ENCODE measurements at regions not wholly inside any gene's neighbourhood (a gene's known extent, or its start where the extent isn't known, plus 50 kb on each side); places are given as distances from the start of the nearest gene placed in this dataset.

- H3K4me2 ChIP-seq (ENCODE audit: low read length) = no peak overlapping the region
- peaks cover 15% of the 10 kb centered on the region for H3K79me2 ChIP-seq
- no peak overlapping the region for H3K4me3 ChIP-seq (ENCODE audit: low read depth, low read length)
- no peak overlapping the region for H3K9ac ChIP-seq
- peaks cover 2% of the 10 kb centered on the region for H3K9me3 ChIP-seq (ENCODE audit: control insufficient read depth, low read length)
- H3K27ac ChIP-seq = peak overlapping the region; percentile 45
- H3K36me3 ChIP-seq (ENCODE audit: control insufficient read depth, insufficient read depth, low read length) = no peaks in the 10 kb centered on the region
- TF ChIP-seq CTCF (IDR thresholded peaks at IDR 0.05) = no peak
- no peak overlapping the region for H2AFZ ChIP-seq
- peaks cover 16% of the 10 kb centered on the region for H3K4me1 ChIP-seq
- no peaks in the 10 kb centered on the region for H3K27me3 ChIP-seq (ENCODE audit: control insufficient read depth, insufficient read depth, low read length)
Measured at GRCh38 chr14:89603938-89604480, 187.0 kb upstream of the FOXN3 start.

GRCh38 chr14:89600950-89601826, 184.2 kb upstream of the FOXN3 start:
- H3K4me1 ChIP-seq = peaks cover 16% of the 10 kb centered on the region
- no peak overlapping the region for H2AFZ ChIP-seq
- H3K79me2 ChIP-seq = peaks cover 5% of the 10 kb centered on the region
- H3K27me3 ChIP-seq (ENCODE audit: control insufficient read depth, insufficient read depth, low read length) = no peaks in the 10 kb centered on the region
- H3K36me3 ChIP-seq (ENCODE audit: control insufficient read depth, insufficient read depth, low read length) = no peaks in the 10 kb centered on the region
- H3K9ac ChIP-seq = no peak overlapping the region
- peaks cover 6% of the 10 kb centered on the region for H3K9me3 ChIP-seq (ENCODE audit: control insufficient read depth, low read length)
- H3K4me2 ChIP-seq (ENCODE audit: low read length) = peak overlapping the region; percentile 18
- TF ChIP-seq CTCF (IDR thresholded peaks at IDR 0.05) = no peak
- no peak overlapping the region for H3K4me3 ChIP-seq (ENCODE audit: low read depth, low read length)
- peak overlapping the region; percentile 26 for H3K27ac ChIP-seq

- H3K9ac ChIP-seq = no peak overlapping the region
- no peaks in the 10 kb centered on the region for H3K36me3 ChIP-seq (ENCODE audit: control insufficient read depth, insufficient read depth, low read length)
- no peak overlapping the region for H2AFZ ChIP-seq
- H3K79me2 ChIP-seq = peaks cover 3% of the 10 kb centered on the region
- no peaks in the 10 kb centered on the region for H3K27me3 ChIP-seq (ENCODE audit: control insufficient read depth, insufficient read depth, low read length)
- peak overlapping the region; percentile 26 for H3K27ac ChIP-seq
- H3K4me1 ChIP-seq = peaks cover 16% of the 10 kb centered on the region
- no peak for TF ChIP-seq CTCF (IDR thresholded peaks at IDR 0.05)
- no peak overlapping the region for H3K4me3 ChIP-seq (ENCODE audit: low read depth, low read length)
- H3K9me3 ChIP-seq (ENCODE audit: control insufficient read depth, low read length) = peaks cover 6% of the 10 kb centered on the region
- no peak overlapping the region for H3K4me2 ChIP-seq (ENCODE audit: low read length)
Measured at GRCh38 chr14:89600029-89600428, 183.0 kb upstream of the FOXN3 start.

- no peak overlapping the region for H3K4me3 ChIP-seq (ENCODE audit: low read depth, low read length)
- no peaks in the 10 kb centered on the region for H3K27me3 ChIP-seq (ENCODE audit: control insufficient read depth, insufficient read depth, low read length)
- no peaks in the 10 kb centered on the region for H3K36me3 ChIP-seq (ENCODE audit: control insufficient read depth, insufficient read depth, low read length)
- no peak for TF ChIP-seq CTCF (IDR thresholded peaks at IDR 0.05)
- H3K4me1 ChIP-seq = peaks cover 16% of the 10 kb centered on the region
- H3K79me2 ChIP-seq = peaks cover 11% of the 10 kb centered on the region
- no peak overlapping the region for H3K4me2 ChIP-seq (ENCODE audit: low read length)
- H3K9ac ChIP-seq = no peak overlapping the region
- no peak overlapping the region for H2AFZ ChIP-seq
- H3K9me3 ChIP-seq (ENCODE audit: control insufficient read depth, low read length) = peaks cover 6% of the 10 kb centered on the region
- no peak overlapping the region for H3K27ac ChIP-seq
Measured at GRCh38 chr14:89598548-89599186, 181.6 kb upstream of the FOXN3 start.
